Memory B cell (primary cell): ENCODE measurements at regions not wholly inside any gene's neighbourhood (a gene's known extent, or its start where the extent isn't known, plus 50 kb on each side); places are given as distances from the start of the nearest gene placed in this dataset.
"Not testable (repeated sequence)": the region's sequence is repeated elsewhere in the genome, so short reads cannot be mapped to it uniquely, and the experiment has no call there.

Source experiments
- ATAC-seq: fragments of 150-1000 bp; cut with Tn5 transposase; 2 replicates; pipeline ENCODE4 v1.10.0; 2021; ENCODE audit warnings: low read depth, mild to moderate bottlenecking, moderate library complexity
- DNase-seq, 2 donors: peaks; one replicate each; pipeline ENCODE4 v3.0.0; 2022; ENCODE audit warnings: low spot score in 2 of 2
- H3K27ac Mint-ChIP-seq: one replicate; pipeline ENCODE4 v1.8.0; 2022; ENCODE audit warnings: mild to moderate bottlenecking, moderate library complexity, mixed read lengths
- H3K27me3 Mint-ChIP-seq: one replicate; pipeline ENCODE4 v1.8.0; 2022; ENCODE audit warnings: mixed read lengths
- H3K36me3 Mint-ChIP-seq: one replicate; pipeline ENCODE4 v1.8.0; 2022; ENCODE audit warnings: mild to moderate bottlenecking, mixed read lengths
- H3K4me1 Mint-ChIP-seq: one replicate; pipeline ENCODE4 v1.8.0; 2022; ENCODE audit warnings: mixed read lengths
- H3K4me3 Mint-ChIP-seq: one replicate; pipeline ENCODE4 v1.8.0; 2022; ENCODE audit warnings: mild to moderate bottlenecking, moderate library complexity, mixed read lengths
- H3K9me3 Mint-ChIP-seq: one replicate; pipeline ENCODE4 v1.8.0; 2022; ENCODE audit warnings: mixed read lengths

- H3K27ac Mint-ChIP-seq, result no peak overlapping the region
Measured at GRCh38 chr9:28453918-28454317, 880.6 kb upstream of the C9orf72 start.

GRCh38 chr9:28456861-28457260, 883.6 kb upstream of the C9orf72 start:
- no peak for DNase-seq
- H3K4me3 Mint-ChIP-seq, result no peak overlapping the region
- H3K4me1 Mint-ChIP-seq, result no peaks in the 10 kb centered on the region
- H3K27me3 Mint-ChIP-seq, result no peaks in the 10 kb centered on the region
- H3K9me3 Mint-ChIP-seq, result peaks cover 5% of the 10 kb centered on the region
- ATAC-seq, result no peak
- H3K27ac Mint-ChIP-seq, result no peak overlapping the region
- no peaks in the 10 kb centered on the region for H3K36me3 Mint-ChIP-seq

More at GRCh38 chr9:28453918-28454317, 880.6 kb upstream of the C9orf72 start:
- H3K9me3 Mint-ChIP-seq, result peaks cover 4% of the 10 kb centered on the region
- H3K4me3 Mint-ChIP-seq, result no peak overlapping the region
- ATAC-seq (no peak), DNase-seq (no peak)
- H3K36me3 Mint-ChIP-seq, result no peaks in the 10 kb centered on the region
- H3K4me1 Mint-ChIP-seq, result no peaks in the 10 kb centered on the region
- H3K27me3 Mint-ChIP-seq, result no peaks in the 10 kb centered on the region

- Mint-ChIP-seq H3K27me3 (no peaks in the 10 kb centered on the region), H3K36me3 (no peaks in the 10 kb centered on the region), H3K4me1 (no peaks in the 10 kb centered on the region), H3K27ac (no peak overlapping the region), H3K9me3 (peaks cover 16% of the 10 kb centered on the region), H3K4me3 (no peak overlapping the region)
- DNase-seq, result no peak
- no peak for ATAC-seq
Measured at GRCh38 chr9:28464481-28465216, 891.4 kb upstream of the C9orf72 start.

GRCh38 chr9:28471261-28471660, 898.0 kb upstream of the C9orf72 start:
- Mint-ChIP-seq H3K36me3 (no peaks in the 10 kb centered on the region), H3K4me3 (no peak overlapping the region)

GRCh38 chr9:28487561-28487960, 914.3 kb upstream of the C9orf72 start:
- Mint-ChIP-seq H3K27ac (no peak overlapping the region), H3K27me3 (no peaks in the 10 kb centered on the region), H3K4me1 (no peaks in the 10 kb centered on the region), H3K9me3 (no peaks in the 10 kb centered on the region), H3K36me3 (no peaks in the 10 kb centered on the region), H3K4me3 (no peak overlapping the region)
- ATAC-seq (no peak), DNase-seq (no peak)

More at GRCh38 chr9:28471261-28471660, 898.0 kb upstream of the C9orf72 start:
- no peak for DNase-seq
- Mint-ChIP-seq H3K4me1 (no peaks in the 10 kb centered on the region), H3K27ac (no peak overlapping the region), H3K27me3 (no peaks in the 10 kb centered on the region), H3K9me3 (peaks cover 11% of the 10 kb centered on the region)
- no peak for ATAC-seq

GRCh38 chr9:28491121-28491520, 917.8 kb upstream of the C9orf72 start:
- H3K9me3 Mint-ChIP-seq, result peaks cover 1% of the 10 kb centered on the region

GRCh38 chr9:28498168-28498567, 924.9 kb upstream of the C9orf72 start:
- H3K4me3 Mint-ChIP-seq, DNase-seq, H3K27ac Mint-ChIP-seq, H3K36me3 Mint-ChIP-seq, H3K9me3 Mint-ChIP-seq, H3K27me3 Mint-ChIP-seq, H3K4me1 Mint-ChIP-seq, ATAC-seq: not testable (repeated sequence)

More at GRCh38 chr9:28491121-28491520, 917.8 kb upstream of the C9orf72 start:
- no peak for DNase-seq
- Mint-ChIP-seq H3K4me3 (no peak overlapping the region), H3K36me3 (no peaks in the 10 kb centered on the region), H3K4me1 (no peaks in the 10 kb centered on the region), H3K27me3 (no peaks in the 10 kb centered on the region), H3K27ac (no peak overlapping the region)
- ATAC-seq, result no peak

- no peak overlapping the region for H3K4me3 Mint-ChIP-seq
- DNase-seq (no peak), ATAC-seq (no peak)
- H3K9me3 Mint-ChIP-seq, result peaks cover 7% of the 10 kb centered on the region
- no peaks in the 10 kb centered on the region for H3K36me3 Mint-ChIP-seq
- H3K27ac Mint-ChIP-seq, result no peak overlapping the region
- H3K27me3 Mint-ChIP-seq, result no peaks in the 10 kb centered on the region
- no peaks in the 10 kb centered on the region for H3K4me1 Mint-ChIP-seq
Measured at GRCh38 chr9:28502189-28502588, 928.9 kb upstream of the C9orf72 start.

GRCh38 chr9:28502741-28503140, 929.5 kb upstream of the C9orf72 start:
- H3K9me3 Mint-ChIP-seq, result peaks cover 5% of the 10 kb centered on the region
- no peaks in the 10 kb centered on the region for H3K4me1 Mint-ChIP-seq
- H3K27me3 Mint-ChIP-seq, result no peaks in the 10 kb centered on the region
- no peak for DNase-seq
- H3K4me3 Mint-ChIP-seq, result no peak overlapping the region
- H3K27ac Mint-ChIP-seq, result no peak overlapping the region
- no peaks in the 10 kb centered on the region for H3K36me3 Mint-ChIP-seq
- no peak for ATAC-seq

GRCh38 chr9:28503573-28503972, 930.3 kb upstream of the C9orf72 start:
- no peaks in the 10 kb centered on the region for H3K4me1 Mint-ChIP-seq
- no peak for ATAC-seq
- peaks cover 5% of the 10 kb centered on the region for H3K9me3 Mint-ChIP-seq
- H3K4me3 Mint-ChIP-seq, result no peak overlapping the region
- no peaks in the 10 kb centered on the region for H3K36me3 Mint-ChIP-seq
- H3K27ac Mint-ChIP-seq, result no peak overlapping the region
- H3K27me3 Mint-ChIP-seq, result no peaks in the 10 kb centered on the region
- no peak for DNase-seq

- no peak for ATAC-seq
- Mint-ChIP-seq H3K9me3 (peaks cover 3% of the 10 kb centered on the region), H3K4me3 (no peak overlapping the region), H3K27ac (no peak overlapping the region), H3K36me3 (no peaks in the 10 kb centered on the region), H3K27me3 (no peaks in the 10 kb centered on the region), H3K4me1 (no peaks in the 10 kb centered on the region)
- DNase-seq, result no peak
Measured at GRCh38 chr9:28518439-28518838, 945.2 kb upstream of the C9orf72 start.

GRCh38 chr9:28524309-28524708, 951.0 kb upstream of the C9orf72 start:
- not testable (repeated sequence) for H3K27me3 Mint-ChIP-seq, H3K4me1 Mint-ChIP-seq, DNase-seq, H3K9me3 Mint-ChIP-seq, ATAC-seq, H3K36me3 Mint-ChIP-seq, H3K4me3 Mint-ChIP-seq, H3K27ac Mint-ChIP-seq

GRCh38 chr9:28528049-28528448, 954.8 kb upstream of the C9orf72 start:
- no peak overlapping the region for H3K4me3 Mint-ChIP-seq
- no peaks in the 10 kb centered on the region for H3K4me1 Mint-ChIP-seq
- ATAC-seq (no peak), DNase-seq (no peak)
- no peak overlapping the region for H3K27ac Mint-ChIP-seq
- H3K9me3 Mint-ChIP-seq, result peaks cover 2% of the 10 kb centered on the region
- H3K36me3 Mint-ChIP-seq, result no peaks in the 10 kb centered on the region
- no peaks in the 10 kb centered on the region for H3K27me3 Mint-ChIP-seq

GRCh38 chr9:28538132-28538531, 964.9 kb upstream of the C9orf72 start:
- ATAC-seq, result no peak
- H3K27me3 Mint-ChIP-seq, result no peaks in the 10 kb centered on the region
- no peak overlapping the region for H3K27ac Mint-ChIP-seq
- no peak for DNase-seq
- H3K4me1 Mint-ChIP-seq, result no peaks in the 10 kb centered on the region
- H3K9me3 Mint-ChIP-seq, result peaks cover 5% of the 10 kb centered on the region
- no peak overlapping the region for H3K4me3 Mint-ChIP-seq
- H3K36me3 Mint-ChIP-seq, result no peaks in the 10 kb centered on the region

GRCh38 chr9:28539434-28540070, 966.3 kb upstream of the C9orf72 start:
- Mint-ChIP-seq H3K36me3 (no peaks in the 10 kb centered on the region), H3K9me3 (peaks cover 7% of the 10 kb centered on the region), H3K4me3 (no peak overlapping the region), H3K27ac (no peak overlapping the region), H3K4me1 (no peaks in the 10 kb centered on the region), H3K27me3 (no peaks in the 10 kb centered on the region)
- DNase-seq (no peak), ATAC-seq (no peak)
